AG04449 (cell line): ENCODE measurements at regions not wholly inside any gene's neighbourhood (a gene's known extent, or its start where the extent isn't known, plus 50 kb on each side); places are given as distances from the start of the nearest gene placed in this dataset.

Source experiments
- CTCF ChIA-PET: fragments of 350-600 bp; formaldehyde crosslinking; extraction: SDS; loops from one replicate; lab custom pipeline; 2021; ENCODE audit warnings: antibody characterized with exemption; lab: Yijun Ruan, JAX
- POLR2A ChIA-PET: fragments of 400-600, 350-600 bp; formaldehyde crosslinking; extraction: SDS; loops from one replicate; lab custom pipeline; 2020; ENCODE audit warnings: antibody characterized with exemption, inconsistent platforms; lab: Yijun Ruan, JAX
- DNase-seq: peaks from one replicate; pipeline ENCODE4 v3.0.0-alpha.2; 2010; ENCODE audit warnings: low read depth, low spot score
- H3K4me3 ChIP-seq: 2 replicates; pipeline ENCODE4 v1.5.1; 2011; ENCODE audit warnings: low read depth, mild to moderate bottlenecking, control low read depth, low read length
- TF ChIP-seq, protein P1 (sequence below): IDR thresholded peaks from one replicate; pipeline ENCODE4 v1.5.1; 2011; ENCODE audit warnings: mild to moderate bottlenecking, moderate library complexity, low read length, control low read depth, inconsistent platforms; ENCODE audit not compliant: insufficient read depth; ENCODE audit errors: missing control alignments

DNA sequence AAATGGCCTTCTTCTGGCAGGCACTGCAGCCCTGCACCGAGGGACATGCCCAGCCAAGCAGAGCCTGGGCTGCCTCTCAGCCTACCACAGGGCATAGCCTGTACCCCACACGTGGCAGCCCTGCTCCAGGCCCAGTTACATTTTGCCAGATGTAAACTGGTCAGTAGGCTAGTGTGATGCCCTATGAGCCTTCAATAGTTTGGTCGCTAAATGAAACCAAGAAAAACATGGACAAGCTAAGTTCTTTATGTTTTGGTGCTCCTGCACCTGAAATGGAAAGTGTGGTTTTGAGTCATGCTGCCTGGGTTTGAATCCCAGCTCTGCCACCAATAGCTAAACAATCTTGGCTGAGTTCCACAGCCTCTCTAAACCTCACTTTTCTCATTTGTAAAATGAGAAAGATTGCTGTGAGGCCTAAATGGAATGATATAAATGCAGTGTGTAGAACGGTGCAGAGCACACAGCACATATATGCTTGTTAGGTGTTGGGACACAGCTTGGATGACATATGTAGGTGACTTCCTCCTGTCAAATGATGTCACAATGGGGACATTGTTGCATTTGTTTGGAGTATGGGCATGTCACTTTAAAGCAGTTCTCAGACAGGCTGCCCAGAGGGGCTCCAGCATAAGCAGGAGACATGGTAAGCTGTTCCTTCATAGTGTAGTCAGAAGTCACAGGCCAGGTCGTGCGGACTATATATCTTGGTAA lies 57.4 kb downstream of the ZBTB38 start:
- ChIA-PET CTCF (interaction anchor here (0.5 to 13.1 kb wide), 7 partner anchors 8 to 122 kb away, joined by 3 to 161 read pairs (median 5); no protein-coding TSS in a partner anchor), POLR2A (interaction anchor here (1.1 kb wide), 1 partner anchor 17 kb away, joined by 3 read pairs; no protein-coding TSS in a partner anchor)
- H3K4me3 ChIP-seq = no peak overlapping the region
- TF ChIP-seq, protein P1, sequence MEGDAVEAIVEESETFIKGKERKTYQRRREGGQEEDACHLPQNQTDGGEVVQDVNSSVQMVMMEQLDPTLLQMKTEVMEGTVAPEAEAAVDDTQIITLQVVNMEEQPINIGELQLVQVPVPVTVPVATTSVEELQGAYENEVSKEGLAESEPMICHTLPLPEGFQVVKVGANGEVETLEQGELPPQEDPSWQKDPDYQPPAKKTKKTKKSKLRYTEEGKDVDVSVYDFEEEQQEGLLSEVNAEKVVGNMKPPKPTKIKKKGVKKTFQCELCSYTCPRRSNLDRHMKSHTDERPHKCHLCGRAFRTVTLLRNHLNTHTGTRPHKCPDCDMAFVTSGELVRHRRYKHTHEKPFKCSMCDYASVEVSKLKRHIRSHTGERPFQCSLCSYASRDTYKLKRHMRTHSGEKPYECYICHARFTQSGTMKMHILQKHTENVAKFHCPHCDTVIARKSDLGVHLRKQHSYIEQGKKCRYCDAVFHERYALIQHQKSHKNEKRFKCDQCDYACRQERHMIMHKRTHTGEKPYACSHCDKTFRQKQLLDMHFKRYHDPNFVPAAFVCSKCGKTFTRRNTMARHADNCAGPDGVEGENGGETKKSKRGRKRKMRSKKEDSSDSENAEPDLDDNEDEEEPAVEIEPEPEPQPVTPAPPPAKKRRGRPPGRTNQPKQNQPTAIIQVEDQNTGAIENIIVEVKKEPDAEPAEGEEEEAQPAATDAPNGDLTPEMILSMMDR = no peak
- DNase-seq = no peak

DNA sequence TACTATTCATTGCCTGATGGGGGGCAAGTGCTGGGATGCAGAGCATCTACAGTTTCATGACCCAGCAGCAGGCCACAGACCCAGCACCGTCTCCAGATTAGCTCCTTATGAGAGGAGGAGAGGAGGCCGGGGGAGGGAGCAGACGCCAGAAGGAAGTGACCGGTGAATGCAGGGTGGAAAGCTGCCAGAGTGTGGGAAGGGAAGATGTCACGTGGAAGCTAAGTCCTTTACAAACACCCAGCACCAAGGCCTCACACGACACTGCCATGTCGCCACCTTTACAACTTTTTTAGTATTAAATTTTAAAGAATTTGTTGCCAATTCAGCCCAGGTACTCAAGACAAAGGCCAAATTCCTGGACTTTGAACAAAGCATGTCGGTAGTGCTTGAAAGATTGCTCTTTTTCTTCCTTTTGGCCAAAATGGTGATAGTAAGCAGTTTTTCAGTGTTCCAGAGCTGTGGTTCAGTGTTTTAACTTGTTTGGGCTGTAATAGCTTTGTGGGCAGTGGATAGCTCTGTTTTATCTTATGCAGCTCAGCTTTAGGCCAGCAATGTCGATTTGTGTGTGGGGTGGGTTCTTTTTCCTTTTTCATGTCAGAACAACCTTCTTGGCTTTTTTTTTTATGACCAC lies 58.2 kb downstream of the ZBTB38 start:
- ChIA-PET POLR2A (interaction anchor here (1.1 kb wide), 1 partner anchor 16 kb away, joined by 3 read pairs; no protein-coding TSS in a partner anchor), CTCF (interaction anchor here (0.5 to 13.1 kb wide), 7 partner anchors 7 to 122 kb away, joined by 3 to 161 read pairs (median 5); no protein-coding TSS in a partner anchor)
- TF ChIP-seq, protein P1 = no peak
- H3K4me3 ChIP-seq = no peak overlapping the region
- DNase-seq = no peak

DNA sequence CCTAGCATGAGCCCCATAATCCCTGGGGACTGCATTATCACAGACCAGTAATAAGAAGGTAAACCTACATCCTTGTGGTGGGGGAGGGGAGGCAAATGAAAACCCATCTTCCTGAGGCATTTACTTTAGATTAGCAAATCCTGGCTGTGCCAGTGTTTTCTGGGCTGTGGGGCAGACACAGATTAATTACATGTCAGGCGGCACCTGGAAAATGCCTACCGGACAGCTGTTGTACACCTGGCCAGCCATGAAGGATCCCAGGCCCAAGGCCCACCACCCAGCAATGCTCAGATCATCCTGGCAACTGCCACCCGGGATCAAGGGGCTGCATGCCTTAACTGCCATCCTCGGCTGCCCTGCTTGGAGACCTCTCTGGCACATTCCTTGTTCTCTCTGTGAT lies 59.1 kb upstream of the RASA2 start:
- POLR2A ChIA-PET = interaction anchor here (0.6 kb wide), 1 partner anchor 62 kb away, joined by 3 read pairs; no protein-coding TSS in a partner anchor
- TF ChIP-seq, protein P1 = no peak
- H3K4me3 ChIP-seq = no peak overlapping the region
- CTCF ChIA-PET = interaction anchor here (0.9 to 13.1 kb wide), 4 partner anchors 13 to 27 kb away, joined by 3 to 161 read pairs (median 12); no protein-coding TSS in a partner anchor
- DNase-seq = no peak

DNA sequence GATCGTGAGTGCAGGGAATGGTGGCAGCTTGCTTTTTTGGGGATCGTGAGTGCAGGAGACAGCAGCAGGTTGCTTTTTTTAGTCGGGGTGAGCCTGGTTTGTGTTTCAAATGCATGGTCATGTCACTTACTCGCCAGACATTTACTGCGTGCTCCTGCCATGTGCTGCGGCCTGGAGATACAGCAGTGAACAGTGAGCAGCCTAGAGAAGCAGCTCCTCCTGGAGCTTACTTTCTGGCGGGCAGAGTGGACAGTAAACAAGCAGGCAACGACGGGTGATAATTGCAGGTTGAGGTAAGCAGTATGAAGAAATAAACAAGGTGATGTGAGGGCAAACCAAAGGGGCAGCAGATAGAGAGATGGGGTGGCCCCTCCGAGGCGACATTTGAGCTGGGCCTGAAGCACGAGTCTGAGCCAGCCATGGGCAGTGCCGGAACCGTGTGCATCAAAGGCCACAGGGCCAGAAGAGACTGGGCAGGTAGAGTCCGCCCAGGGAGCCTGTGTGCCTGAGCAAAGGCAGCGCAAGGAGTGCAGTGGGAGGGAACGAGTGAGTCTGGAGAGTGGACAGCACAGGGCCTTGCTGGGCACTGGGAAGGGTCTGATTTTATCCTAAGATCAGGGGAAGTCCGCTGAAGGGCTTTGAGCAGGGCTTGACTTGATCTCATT lies 57.3 kb upstream of the RASA2 start:
- TF ChIP-seq, protein P1 = no peak
- no peak overlapping the region for H3K4me3 ChIP-seq
- CTCF ChIA-PET = interaction anchor here (13.1 kb wide), 1 partner anchor 11 kb away, joined by 161 read pairs; no protein-coding TSS in a partner anchor

DNA sequence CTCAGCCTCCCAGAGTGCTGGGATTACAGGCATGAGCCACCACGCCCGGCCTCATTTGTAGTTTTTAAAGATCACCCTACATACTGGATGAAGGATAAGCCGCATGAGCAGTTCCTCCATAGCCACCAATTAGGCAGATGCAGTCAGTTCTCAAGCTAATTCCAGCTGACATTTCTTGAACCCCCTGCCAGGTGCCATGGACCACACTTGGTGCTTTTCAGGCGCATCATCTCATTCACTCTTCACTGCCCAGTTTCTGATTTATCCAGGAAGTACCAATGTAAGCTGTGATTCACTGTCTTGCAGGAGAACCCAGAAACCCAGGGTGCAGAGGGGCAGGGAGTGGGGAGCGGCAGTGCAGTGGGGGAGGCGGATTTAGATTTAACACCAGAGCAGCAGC lies 56.5 kb upstream of the RASA2 start:
- ChIA-PET POLR2A (no interaction called here), CTCF (interaction anchor here (0.8 to 13.1 kb wide), 4 partner anchors 10 to 125 kb away, joined by 3 to 161 read pairs (median 4); no protein-coding TSS in a partner anchor)
- H3K4me3 ChIP-seq = no peak overlapping the region
- TF ChIP-seq, protein P1 = no peak
- no peak for DNase-seq

More for the DNA sequence above, 57.3 kb upstream of the RASA2 start:
- no peak for DNase-seq
- POLR2A ChIA-PET = no interaction called here
